ENCODE measurements at regions not wholly inside any gene's neighbourhood (a gene's known extent, or its start where the extent isn't known, plus 50 kb on each side); places are given as distances from the start of the nearest gene placed in this dataset.

GRCh38 chr3:59653405-59654122 lies 603.7 kb upstream of the CFAP20DC start:
- DNase-seq (ENCODE audit: low read depth) = no peak

GRCh38 chr3:59644479-59645402 lies 594.9 kb upstream of the CFAP20DC start:
- no peak for DNase-seq (ENCODE audit: low read depth)

- no peak for DNase-seq (ENCODE audit: low read depth)
These were observed 591.5 kb upstream of the CFAP20DC start for GRCh38 chr3:59641169-59641899.

- DNase-seq (ENCODE audit: low read depth) = no peak
These were observed 583.1 kb upstream of the CFAP20DC start for GRCh38 chr3:59632760-59633573.

- no peak for DNase-seq (ENCODE audit: low read depth)
These were observed 581.7 kb upstream of the CFAP20DC start for GRCh38 chr3:59631482-59631881.

GRCh38 chr3:59621037-59621436 lies 571.2 kb upstream of the CFAP20DC start:
- DNase-seq (ENCODE audit: low read depth) = no peak

- no peak for DNase-seq (ENCODE audit: low read depth)
These were observed 570.5 kb upstream of the CFAP20DC start for GRCh38 chr3:59620325-59620724.

- no peak for DNase-seq (ENCODE audit: low read depth)
These were observed 562.6 kb upstream of the CFAP20DC start for GRCh38 chr3:59612444-59612715.

- no peak for DNase-seq (ENCODE audit: low read depth)
These were observed 562.0 kb upstream of the CFAP20DC start for GRCh38 chr3:59611649-59612443.

GRCh38 chr3:59609657-59610348 lies 560.0 kb upstream of the CFAP20DC start:
- DNase-seq (ENCODE audit: low read depth) = no peak

- DNase-seq (ENCODE audit: low read depth) = no peak
These were observed 558.5 kb upstream of the CFAP20DC start for GRCh38 chr3:59608356-59608755.

- DNase-seq (ENCODE audit: low read depth) = no peak
These were observed 557.8 kb upstream of the CFAP20DC start for GRCh38 chr3:59607656-59608055.

- no peak for DNase-seq (ENCODE audit: low read depth)
These were observed 556.9 kb upstream of the CFAP20DC start for GRCh38 chr3:59606638-59607266.

- DNase-seq (ENCODE audit: low read depth) = no peak
These were observed 556.2 kb upstream of the CFAP20DC start for GRCh38 chr3:59605944-59606534.

GRCh38 chr3:59605318-59605717 lies 555.5 kb upstream of the CFAP20DC start:
- DNase-seq (ENCODE audit: low read depth) = no peak

GRCh38 chr3:59601486-59601885 lies 551.7 kb upstream of the CFAP20DC start:
- DNase-seq (ENCODE audit: low read depth) = no peak

- no peak for DNase-seq (ENCODE audit: low read depth)
These were observed 550.8 kb upstream of the CFAP20DC start for GRCh38 chr3:59600631-59601030.

- no peak for DNase-seq (ENCODE audit: low read depth)
These were observed 546.9 kb upstream of the CFAP20DC start for GRCh38 chr3:59596741-59597140.

GRCh38 chr3:59595830-59596229 lies 546.0 kb upstream of the CFAP20DC start:
- DNase-seq (ENCODE audit: low read depth) = no peak

- DNase-seq (ENCODE audit: low read depth) = no peak
These were observed 543.6 kb upstream of the CFAP20DC start for GRCh38 chr3:59593380-59593779.

All from stimulated activated CD8-positive, alpha-beta memory T cell treated with anti-CD3 and anti-CD28 coated beads, Interleukin-4, amount 100 ng/mL, for 24 hours (primary cell).